GM12878 (cell line): ENCODE measurements at regions not wholly inside any gene's neighbourhood (a gene's known extent, or its start where the extent isn't known, plus 50 kb on each side); places are given as distances from the start of the nearest gene placed in this dataset.

Experiments used
- ATAC-seq: fragments of 200-7000 bp; cut with Tn5 transposase; 3 replicates; pipeline ENCODE4 v1.9.1; 2020; ENCODE audit warnings: mild to moderate bottlenecking, moderate library complexity
- BruUV-seq: library from RNA; stranded (reverse); fragments of 400-500 nt; replicated peaks from 2 replicates; lab custom pipeline; 2021; lab: Mats Ljungman, UMichigan
- CTCF ChIA-PET: fragments of 300-600 bp; sonication (Branson Sonifier 250); formaldehyde crosslinking; extraction: SDS; loops from one replicate; lab custom pipeline; 2021; ENCODE audit warnings: inconsistent platforms; lab: Yijun Ruan, JAX
- POLR2A ChIA-PET: fragments of 350-600 bp; formaldehyde crosslinking; extraction: SDS; loops from one replicate; lab custom pipeline; 2021; ENCODE audit warnings: inconsistent platforms; lab: Charles Lee
- RAD21 ChIA-PET: fragments of 300-600 bp; sonication (Branson Sonifier 250); formaldehyde crosslinking; loops from one replicate; lab custom pipeline; 2023; ENCODE audit warnings: antibody characterized with exemption; ENCODE audit not compliant: unreplicated experiment; lab: Charles Lee
- SMC1A ChIA-PET: fragments of 300-600 bp; sonication (Branson Sonifier 250); formaldehyde crosslinking; loops from one replicate; lab custom pipeline; 2023; ENCODE audit not compliant: unreplicated experiment, uncharacterized antibody; lab: Charles Lee
- DNase-seq: peaks from one replicate; pipeline ENCODE4 v3.0.0-alpha.2; 2011; ENCODE audit warnings: low read depth, low spot score
- FAIRE-seq: peaks from 3 replicates; lab custom pipeline; 2011; peaks lifted over from hg19 to GRCh38; lab: Jason Lieb, UNC
- H2AFZ ChIP-seq: 2 replicates; pipeline ENCODE4 v1.6.0; 2011; ENCODE audit warnings: low read depth, low read length, control low read depth; ENCODE audit not compliant: control insufficient read depth
- H3K27ac ChIP-seq: 2 replicates; pipeline ENCODE4 v1.5.1; 2011; ENCODE audit warnings: control low read depth; ENCODE audit not compliant: control insufficient read depth, insufficient read depth
- H3K27me3 ChIP-seq, 2 experiments: replicated peaks in 1 of 2; 2 replicates each; pipeline versions ENCODE4 v1.6.0 to v1.6.1; 2011; ENCODE audit warnings: low read length in 1 of 2; ENCODE audit not compliant: control insufficient read depth in 2 of 2, insufficient read depth in 2 of 2
- H3K36me3 ChIP-seq, 2 experiments: 2 replicates each; pipeline ENCODE4 v1.5.1; 2011; ENCODE audit warnings: low read length in 1 of 2; ENCODE audit not compliant: control insufficient read depth in 2 of 2, insufficient read depth in 2 of 2
- H3K4me1 ChIP-seq: 2 replicates; pipeline ENCODE4 v1.6.1; 2011; ENCODE audit warnings: mild to moderate bottlenecking, low read length, moderate library complexity, mixed read lengths; ENCODE audit not compliant: control insufficient read depth, insufficient read depth
- H3K4me2 ChIP-seq: 2 replicates; pipeline ENCODE4 v1.6.0; 2011; ENCODE audit warnings: control low read depth; ENCODE audit not compliant: control insufficient read depth, insufficient read depth
- H3K4me3 ChIP-seq: fragments of 200-600 bp; sonication (generic); 2 replicates; pipeline ENCODE4 v1.5.1; 2016
- H3K79me2 ChIP-seq: 2 replicates; pipeline ENCODE4 v1.6.0; 2011; ENCODE audit warnings: low read length; ENCODE audit not compliant: control insufficient read depth, insufficient read depth
- H3K9ac ChIP-seq: 2 replicates; pipeline ENCODE4 v1.8.0; 2011; ENCODE audit warnings: low read length, control low read depth, mixed read lengths; ENCODE audit not compliant: control insufficient read depth, insufficient read depth
- H3K9me3 ChIP-seq: replicated peaks from 3 replicates; pipeline ENCODE4 v1.5.1; 2011; ENCODE audit warnings: mild to moderate bottlenecking, low read length; ENCODE audit not compliant: control insufficient read depth, insufficient read depth
- H4K20me1 ChIP-seq: 2 replicates; pipeline ENCODE4 v1.6.0; 2011; ENCODE audit not compliant: control insufficient read depth, insufficient read depth
- BCL11A ChIP-seq: IDR thresholded peaks from 2 replicates; pipeline ENCODE4 v1.6.1; 2011; ENCODE audit warnings: low read depth, low read length
- CBX3 ChIP-seq: fragments of 200-600 bp; sonication (generic); IDR thresholded peaks from 2 replicates; pipeline ENCODE4 v1.6.1; 2016; ENCODE audit warnings: low read depth, borderline replicate concordance
- CTCF ChIP-seq, 3 experiments: IDR thresholded peaks in 2 of 3; conservative IDR thresholded peaks in 1 of 3; 2 replicates each; pipeline ENCODE4 v1.5.1; 2011; ENCODE audit warnings: low read depth in 3 of 3, low read length in 3 of 3, mild to moderate bottlenecking in 3 of 3, control low read depth in 2 of 3, moderate library complexity in 2 of 3, inconsistent platforms in 1 of 3, mixed read lengths in 1 of 3; ENCODE audit not compliant: control insufficient read depth in 2 of 3, insufficient read depth in 1 of 3; ENCODE audit errors: extremely low read depth in 1 of 3
- EZH2 ChIP-seq: IDR thresholded peaks from 2 replicates; pipeline ENCODE4 v1.6.1; 2012; ENCODE audit warnings: low read depth, mild to moderate bottlenecking, control low read depth, inconsistent platforms, low read length, borderline replicate concordance; ENCODE audit not compliant: control insufficient read depth
- MTA3 ChIP-seq: IDR thresholded peaks from 2 replicates; pipeline ENCODE4 v1.6.1; 2012; ENCODE audit warnings: low read length, inconsistent platforms, borderline replicate concordance
- NKRF ChIP-seq: fragments of 450-650 bp; conservative IDR thresholded peaks from 2 replicates; pipeline ENCODE4 v1.6.1; 2017; ENCODE audit warnings: mild to moderate bottlenecking, moderate library complexity
- RB1 ChIP-seq: fragments of 450-650 bp; formaldehyde crosslinking; IDR thresholded peaks from 2 replicates; pipeline ENCODE4 v1.6.1; 2017; ENCODE audit warnings: mild to moderate bottlenecking, borderline replicate concordance
- RELA ChIP-seq: fragments of 450-650 bp; IDR thresholded peaks from 2 replicates; pipeline ENCODE4 v1.8.0; 2014; ENCODE audit warnings: borderline replicate concordance; ENCODE audit not compliant: partially characterized antibody
- RFX5 ChIP-seq: IDR thresholded peaks from 2 replicates; pipeline ENCODE4 v1.6.1; 2011; ENCODE audit warnings: low read depth, low read length, improper control_type of control experiment
- TAF1 ChIP-seq: IDR thresholded peaks from 2 replicates; pipeline ENCODE4 v1.6.1; 2011; ENCODE audit warnings: mild to moderate bottlenecking, low read depth, low read length, borderline replicate concordance
- YBX1 ChIP-seq: fragments of 450-650 bp; IDR thresholded peaks from 2 replicates; pipeline ENCODE4 v1.6.1; 2016; ENCODE audit warnings: antibody characterized with exemption
- ZNF217 ChIP-seq: fragments of 450-650 bp; IDR thresholded peaks from 2 replicates; pipeline ENCODE4 v1.6.1; 2017; ENCODE audit warnings: antibody characterized with exemption, mild to moderate bottlenecking
- ZNF24 ChIP-seq: fragments of 450-650 bp; IDR thresholded peaks from 2 replicates; pipeline ENCODE4 v1.6.1; 2017; ENCODE audit warnings: antibody characterized with exemption, mild to moderate bottlenecking
- ZNF687 ChIP-seq: fragments of 450-650 bp; IDR thresholded peaks from 2 replicates; pipeline ENCODE4 v1.6.1; 2017; ENCODE audit warnings: mild to moderate bottlenecking, moderate library complexity
- WGBS: methylation state at CpG from one replicate; pipeline ENCODE4 v1.1.6; 2016; ENCODE audit warnings: low lambda C conversion rate; ENCODE audit not compliant: insufficient replicate concordance, insufficient coverage; ENCODE audit errors: missing lambda C conversion rate; 5-methylcytosine and 5-hydroxymethylcytosine counted together
- in situ Hi-C: fragments of 300-500 bp; cut with MboI; formaldehyde crosslinking; loops from 9 replicates; pipeline ENCODE4 v1.14.3; 2018; ENCODE audit warnings: mixed read lengths
- intact Hi-C: fragments of 100-400 bp; cut with micrococcal nuclease; formaldehyde crosslinking; loops from one replicate; pipeline ENCODE4 v1.14.2; 2022; ENCODE audit not compliant: unreplicated experiment
- TF ChIP-seq, protein P1 (sequence below): fragments of 450-650 bp; IDR thresholded peaks from 2 replicates; pipeline ENCODE4 v1.6.1; 2017; ENCODE audit warnings: borderline replicate concordance

GRCh38 chr9:135173066-135173465 lies 85.6 kb downstream of the OLFM1 start:
- no peak for DNase-seq
- H3K27me3 ChIP-seq = no peaks in the 10 kb centered on the region; a peak in 2 of 4 replicates
- WGBS = 24% methylated on average over 6 of the region's 6 CpGs
- TF ChIP-seq RELA (no peak), CTCF (IDR thresholded peaks at IDR 0.05 in 2 of 3, conservative IDR thresholded peaks at IDR 0.05 in 1 of 3; ENCODE audit: control insufficient read depth in 2 of 3, extremely low read depth in 1 of 3, insufficient read depth in 1 of 3, low read depth in 3 of 3, low read length in 3 of 3) (no peak), BCL11A (no peak), ZNF24 (no peak), MTA3 (no peak), ZNF217 (no peak), NKRF (no peak), CBX3 (no peak), EZH2 (no peak), RFX5 (no peak), YBX1 (no peak), RB1 (no peak), ZNF687 (no peak), TAF1 (no peak)
- TF ChIP-seq, protein P1, sequence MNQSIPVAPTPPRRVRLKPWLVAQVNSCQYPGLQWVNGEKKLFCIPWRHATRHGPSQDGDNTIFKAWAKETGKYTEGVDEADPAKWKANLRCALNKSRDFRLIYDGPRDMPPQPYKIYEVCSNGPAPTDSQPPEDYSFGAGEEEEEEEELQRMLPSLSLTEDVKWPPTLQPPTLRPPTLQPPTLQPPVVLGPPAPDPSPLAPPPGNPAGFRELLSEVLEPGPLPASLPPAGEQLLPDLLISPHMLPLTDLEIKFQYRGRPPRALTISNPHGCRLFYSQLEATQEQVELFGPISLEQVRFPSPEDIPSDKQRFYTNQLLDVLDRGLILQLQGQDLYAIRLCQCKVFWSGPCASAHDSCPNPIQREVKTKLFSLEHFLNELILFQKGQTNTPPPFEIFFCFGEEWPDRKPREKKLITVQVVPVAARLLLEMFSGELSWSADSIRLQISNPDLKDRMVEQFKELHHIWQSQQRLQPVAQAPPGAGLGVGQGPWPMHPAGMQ = no peak
- no peaks in the 10 kb centered on the region for H3K36me3 ChIP-seq
- no peaks in the 10 kb centered on the region for H4K20me1 ChIP-seq
- POLR2A ChIA-PET = no interaction called here
- H3K27ac ChIP-seq = no peak overlapping the region
- in situ Hi-C loops (no loop called here), intact Hi-C loops (no loop called here)
- no peak overlapping the region for H3K9ac ChIP-seq
- H3K4me1 ChIP-seq = no peaks in the 10 kb centered on the region
- H3K4me3 ChIP-seq = no peak overlapping the region
- H3K4me2 ChIP-seq = no peak overlapping the region
- H3K9me3 ChIP-seq = no peaks in the 10 kb centered on the region
- ATAC-seq = no peak
- BruUV-seq = no TSS peak
- no peak overlapping the region for H2AFZ ChIP-seq
- SMC1A ChIA-PET = no interaction called here
- no peaks in the 10 kb centered on the region for H3K79me2 ChIP-seq
- RAD21 ChIA-PET = no interaction called here
- no peak for FAIRE-seq
- CTCF ChIA-PET = interaction anchor here (0.7 kb wide), 1 partner anchor 278 kb away, joined by 3 read pairs; no protein-coding TSS in a partner anchor
